Middle frontal gyrus (tissue), 1 donor: ENCODE measurements at regions not wholly inside any gene's neighbourhood (a gene's known extent, or its start where the extent isn't known, plus 50 kb on each side); places are given as distances from the start of the nearest gene placed in this dataset.

ENCODE experiments used
- DNase-seq: peaks from one replicate; pipeline ENCODE4 v3.0.0-alpha.2; 2015; ENCODE audit warnings: low spot score; ENCODE audit errors: extremely low spot score

DNA sequence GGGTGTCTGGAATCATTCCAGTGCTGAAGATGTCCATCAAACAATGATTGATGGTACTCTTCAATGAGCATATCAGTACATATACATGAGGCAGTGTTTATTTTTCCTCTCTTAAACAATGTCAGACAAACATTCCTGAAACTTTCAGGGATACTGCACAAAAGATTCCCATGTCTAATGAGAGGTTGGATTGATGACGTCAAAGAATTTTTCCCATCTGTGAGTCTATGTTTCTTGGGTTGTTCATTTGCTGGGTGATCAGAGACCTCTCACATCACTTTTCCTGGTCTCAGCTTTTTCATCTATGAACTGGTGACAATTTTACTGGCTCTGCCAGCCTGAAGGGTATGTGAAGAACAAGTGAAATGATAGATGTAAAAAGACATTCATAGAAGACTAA lies 325.5 kb downstream of the EN1 start:
- DNase-seq: no peak

DNA sequence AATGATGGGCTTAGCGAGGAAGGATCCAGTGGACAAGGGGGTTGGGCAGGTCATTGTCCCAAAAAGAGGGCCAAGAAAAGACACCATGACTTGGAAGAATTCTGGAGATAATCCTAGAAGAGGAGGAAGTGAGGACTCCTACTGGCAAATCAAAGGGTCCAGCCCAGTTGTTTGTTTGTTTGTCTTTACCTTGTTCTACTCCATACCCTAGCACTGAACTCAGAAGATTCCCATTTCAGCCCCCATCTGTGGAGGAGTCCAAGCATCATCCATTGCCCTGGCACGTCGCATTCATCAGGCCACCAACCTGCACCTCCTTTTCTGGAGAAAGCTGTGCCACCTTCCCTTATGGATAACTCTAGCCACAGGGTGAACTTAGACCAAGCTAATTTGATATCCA lies 326.2 kb downstream of the EN1 start:
- no peak for DNase-seq

DNA sequence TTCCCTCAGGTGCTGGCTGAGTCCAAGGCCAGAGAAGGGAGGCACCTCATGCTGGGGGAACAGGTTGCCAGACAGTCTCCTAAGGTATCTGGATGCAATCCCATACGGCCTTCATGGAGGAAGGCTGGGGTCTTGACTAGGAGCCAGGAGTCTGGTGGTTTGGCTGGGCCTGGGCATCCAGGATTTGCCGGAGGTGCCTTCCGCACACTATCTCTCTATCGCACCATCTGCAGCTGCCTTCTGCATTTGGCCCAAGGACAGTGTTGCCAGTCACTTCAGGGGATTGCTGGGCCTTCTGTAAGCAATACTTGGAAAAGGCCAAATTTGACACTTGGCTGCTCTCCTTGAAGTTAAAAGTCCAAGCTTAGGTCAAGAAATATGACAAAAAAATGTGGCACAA lies 327.2 kb downstream of the EN1 start:
- DNase-seq: no peak

DNA sequence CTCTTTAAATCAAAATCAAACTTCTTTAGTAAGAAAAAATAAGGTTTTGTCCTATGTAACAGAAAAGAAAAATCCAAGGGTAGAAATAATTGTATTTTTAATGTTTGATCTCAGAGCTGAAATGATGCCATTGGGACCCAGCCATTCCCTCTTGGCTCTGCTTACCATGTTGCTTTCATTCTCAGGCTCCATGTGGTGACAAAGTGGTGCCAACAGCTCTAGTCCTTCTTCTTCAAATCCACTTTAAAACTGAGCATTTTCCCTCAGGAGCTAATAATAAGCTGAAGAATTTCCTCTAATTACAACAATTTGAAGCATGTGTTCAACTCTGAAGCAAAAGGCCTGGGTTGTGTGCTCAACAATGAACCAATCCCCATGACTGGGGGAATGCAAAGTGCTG lies 327.9 kb downstream of the EN1 start:
- DNase-seq: no peak

DNA sequence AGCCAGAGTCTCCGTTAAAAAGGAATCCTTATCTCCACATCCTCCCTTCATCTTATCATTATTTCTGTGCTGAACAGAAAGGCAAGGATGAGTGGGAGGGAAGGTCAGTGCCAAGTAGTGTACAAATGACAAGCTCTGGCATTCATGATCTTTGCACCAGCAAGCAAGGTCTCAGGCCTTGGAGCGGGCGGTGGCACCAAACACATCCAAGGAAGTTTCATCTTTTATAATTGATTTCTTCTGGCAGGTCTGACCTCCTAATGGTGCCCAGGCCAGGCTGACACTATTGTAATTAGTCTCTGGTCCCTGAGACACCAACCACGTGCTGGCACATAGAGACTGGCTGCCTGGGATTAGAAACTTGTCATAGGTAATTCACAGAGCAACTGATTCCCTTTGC lies 336.6 kb downstream of the EN1 start:
- DNase-seq: no peak

DNA sequence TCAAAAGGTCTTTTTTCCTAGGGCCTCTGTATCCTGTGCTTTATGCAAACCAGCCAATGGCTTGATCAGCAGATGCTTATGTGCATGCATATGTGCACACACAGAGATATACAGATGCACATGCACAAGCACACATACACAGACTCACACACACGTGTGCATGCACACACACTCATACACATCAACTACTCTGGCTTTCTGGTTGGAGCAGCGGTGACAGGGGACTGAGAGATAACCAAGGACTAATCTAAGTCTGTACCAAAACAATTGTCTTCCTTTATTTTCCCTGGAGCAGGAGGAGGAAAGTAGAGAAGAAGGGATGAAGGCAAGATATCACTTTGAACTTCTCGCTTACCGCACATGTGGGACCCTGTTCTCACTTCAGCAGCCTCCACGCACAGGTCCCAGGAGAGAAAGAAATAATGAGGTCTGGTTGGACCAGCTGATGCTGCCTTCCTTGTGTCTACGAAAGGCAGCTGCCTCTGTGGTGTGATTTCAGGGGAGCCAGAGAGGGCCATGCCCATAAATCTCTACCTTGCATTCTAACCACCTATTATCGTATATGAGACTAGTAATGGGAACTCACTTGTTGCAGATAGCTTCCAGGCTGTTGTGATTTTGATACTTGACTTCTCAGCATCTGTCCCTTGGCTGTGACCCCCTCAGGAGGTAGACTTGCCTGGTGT lies 338.0 kb downstream of the EN1 start:
- DNase-seq: no peak

DNA sequence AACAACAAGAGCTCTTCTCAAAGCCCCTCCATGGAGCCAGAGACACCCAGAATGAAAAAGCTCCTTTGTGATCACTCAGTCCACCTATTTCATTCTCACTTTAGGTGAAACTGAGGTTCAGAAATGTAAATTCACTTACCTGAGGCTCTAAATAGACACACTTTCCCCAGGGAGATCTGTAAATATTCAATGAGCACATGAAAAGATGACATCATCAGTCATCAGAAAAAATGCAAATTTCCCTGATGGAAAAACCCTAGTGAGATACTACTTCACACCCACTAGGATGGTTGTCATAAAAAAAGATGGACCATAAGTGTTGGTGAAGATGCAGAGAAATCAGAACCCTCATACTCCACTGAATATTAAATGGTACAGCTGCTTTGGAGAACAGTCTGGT lies 339.2 kb downstream of the EN1 start:
- no peak for DNase-seq

DNA sequence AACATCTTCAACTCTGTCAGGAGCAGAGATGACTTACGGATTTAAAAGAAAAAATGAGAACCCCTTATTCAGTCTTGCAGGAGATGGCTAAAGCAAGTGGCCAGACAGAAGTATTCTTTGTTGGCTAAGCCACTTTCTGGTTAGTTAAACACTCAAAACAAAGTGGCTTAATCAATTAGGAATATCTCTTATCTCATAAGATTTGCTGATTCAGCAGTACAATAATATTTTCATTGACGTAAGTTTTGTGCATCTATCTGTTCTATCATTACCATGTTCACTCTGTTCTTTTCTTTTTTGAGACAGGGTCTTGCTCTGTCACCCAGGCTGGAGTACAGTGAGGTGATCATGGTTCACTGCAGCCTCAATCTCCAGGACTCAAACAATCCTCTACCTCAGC lies 342.0 kb downstream of the EN1 start:
- DNase-seq: no peak

DNA sequence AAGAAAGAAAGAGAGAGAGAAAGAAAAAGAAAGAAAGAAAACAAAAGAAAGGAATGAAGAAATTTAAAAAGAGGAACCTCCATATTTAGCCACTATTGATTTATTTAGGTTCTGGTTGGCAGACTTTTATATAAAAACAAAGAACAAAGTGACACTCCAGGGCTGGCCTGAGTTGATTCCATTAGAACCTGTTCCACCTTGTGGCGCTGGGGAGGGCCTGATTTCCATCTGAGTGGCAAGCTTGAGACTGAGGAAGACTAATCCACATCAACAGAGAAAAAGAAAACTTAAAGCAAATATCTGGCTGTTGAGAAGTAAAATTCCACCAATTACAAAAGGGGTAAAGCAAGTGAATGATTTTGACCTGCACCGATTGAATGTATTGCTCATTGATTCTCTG lies 345.3 kb downstream of the EN1 start:
- DNase-seq: no peak

DNA sequence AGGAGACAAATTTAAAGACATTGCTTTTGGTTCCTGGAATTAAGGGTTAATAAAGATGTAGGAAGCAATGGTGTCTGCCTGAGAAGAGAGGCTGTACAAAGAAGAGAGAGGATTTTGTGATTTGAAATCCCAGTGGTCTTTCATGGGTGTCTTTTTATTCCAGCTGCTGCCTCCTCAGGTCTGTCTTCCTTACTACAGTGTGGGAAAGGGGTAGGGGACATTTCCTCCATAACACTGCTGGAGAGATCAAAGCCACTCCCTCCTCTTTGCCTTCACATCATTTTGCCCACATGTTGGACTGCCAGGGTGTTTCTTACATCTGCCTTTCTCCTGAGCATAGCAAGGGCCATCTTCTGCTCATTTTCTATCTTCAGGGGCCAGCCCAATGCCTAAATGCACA lies 348.5 kb downstream of the EN1 start:
- DNase-seq: no peak

DNA sequence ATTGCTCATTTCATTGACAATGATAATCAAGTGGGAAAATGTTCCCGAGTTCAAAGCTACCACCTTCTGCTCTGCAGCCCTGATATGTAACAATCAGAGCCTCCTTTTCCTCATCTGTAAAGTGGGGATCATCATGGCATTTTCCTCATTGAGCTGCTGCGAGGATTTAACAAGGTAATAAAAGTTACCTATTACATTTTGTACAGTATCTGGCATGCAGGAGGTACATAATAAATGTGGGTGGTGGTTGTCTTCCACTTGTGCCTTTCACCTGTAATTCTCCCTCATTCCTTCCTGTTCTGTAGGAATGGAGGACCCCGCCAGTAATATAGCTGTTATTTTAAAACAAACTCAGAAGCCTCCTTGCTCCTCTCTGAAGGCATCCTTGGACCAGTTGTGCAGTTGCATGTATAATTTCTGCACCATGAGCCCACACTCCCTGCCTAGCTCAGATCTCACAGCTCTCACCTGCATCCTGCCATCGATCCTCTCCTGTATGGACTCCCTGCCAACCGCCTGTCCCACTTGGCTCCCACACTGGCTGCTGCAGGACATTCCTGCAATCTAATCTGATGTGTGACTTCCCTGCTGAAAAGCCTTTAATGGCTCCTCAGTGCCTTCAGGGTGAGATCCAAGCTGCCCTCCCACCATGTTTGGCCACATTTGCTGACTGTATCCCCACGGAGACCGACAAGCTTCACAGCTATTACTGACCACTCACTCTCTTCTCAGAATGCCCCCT lies 350.4 kb downstream of the EN1 start:
- no peak for DNase-seq

DNA sequence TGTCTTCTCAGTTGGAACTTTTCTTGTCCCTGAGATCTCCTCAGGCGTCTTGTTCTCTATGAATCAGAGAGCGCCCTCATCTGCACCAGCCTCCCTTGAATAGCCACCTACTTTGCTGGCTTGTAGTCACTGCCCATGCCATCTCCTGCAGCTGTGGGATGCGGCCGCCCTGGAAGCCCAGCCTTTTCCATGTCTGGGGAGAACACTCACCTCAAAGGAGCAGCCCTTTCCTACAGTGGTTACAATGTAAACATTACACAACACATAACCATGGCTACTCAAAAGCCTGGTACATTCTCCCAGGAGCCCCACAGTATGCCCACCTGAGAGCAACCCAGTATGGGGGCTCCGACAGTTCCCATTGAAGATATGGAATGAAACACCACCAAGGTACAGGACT lies 351.0 kb downstream of the EN1 start:
- DNase-seq: no peak

DNA sequence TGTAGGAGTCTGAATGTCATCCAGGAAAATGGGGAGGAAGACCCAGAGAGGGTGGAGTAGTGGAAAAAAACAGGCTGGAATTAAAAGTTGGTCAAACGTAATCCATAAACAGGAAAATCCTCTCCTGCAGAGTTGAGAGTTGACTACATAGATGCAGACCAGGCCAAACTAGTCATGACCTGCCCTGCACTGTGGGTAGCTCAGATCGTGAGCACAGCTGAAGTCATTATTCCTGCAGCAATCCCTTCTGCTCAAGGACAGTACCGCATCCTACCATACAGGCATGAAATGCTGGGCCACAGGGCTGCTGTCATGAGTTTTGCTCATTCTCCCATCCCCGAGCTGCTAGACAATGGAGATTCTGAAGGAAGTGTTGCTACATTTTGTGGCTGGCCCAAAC lies 352.2 kb downstream of the EN1 start:
- DNase-seq: no peak

DNA sequence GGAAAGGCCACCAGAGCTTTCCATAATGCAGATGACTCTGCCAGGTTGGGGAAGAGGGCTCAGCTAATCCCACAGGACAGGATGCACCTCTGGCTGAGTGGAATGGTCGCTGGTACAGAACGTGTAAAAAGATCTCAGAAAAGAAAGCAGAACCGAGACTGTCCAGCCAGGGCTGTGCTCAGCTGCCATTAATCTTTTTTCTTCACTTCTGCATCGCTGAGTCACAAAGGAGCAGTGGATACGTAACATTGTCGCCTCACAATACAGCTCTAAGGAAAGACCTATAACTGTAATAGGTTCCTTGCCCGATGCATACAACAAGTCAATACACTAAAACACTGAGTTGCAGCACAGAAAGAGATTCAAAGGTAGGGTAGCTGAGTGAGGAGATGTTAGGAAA lies 354.2 kb downstream of the EN1 start:
- DNase-seq: no peak

DNA sequence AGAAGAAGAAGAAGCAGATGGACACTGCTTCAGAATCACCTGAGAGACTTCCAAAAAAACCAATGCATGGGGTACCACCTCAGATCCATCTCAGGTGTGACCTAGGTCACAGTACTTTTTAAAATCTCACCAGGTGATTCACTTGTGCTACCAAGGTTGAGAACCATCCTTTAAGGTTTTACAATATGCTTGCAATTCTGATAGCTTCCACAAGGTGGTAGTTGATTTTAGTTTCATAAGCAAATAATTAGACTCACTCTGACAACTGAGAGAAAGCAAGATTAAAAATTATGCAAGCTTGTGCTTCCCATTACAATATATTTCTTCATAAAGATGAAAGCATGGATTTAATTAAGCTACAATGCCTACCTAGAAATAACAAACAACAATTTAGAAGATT lies 355.1 kb downstream of the EN1 start:
- DNase-seq: no peak

DNA sequence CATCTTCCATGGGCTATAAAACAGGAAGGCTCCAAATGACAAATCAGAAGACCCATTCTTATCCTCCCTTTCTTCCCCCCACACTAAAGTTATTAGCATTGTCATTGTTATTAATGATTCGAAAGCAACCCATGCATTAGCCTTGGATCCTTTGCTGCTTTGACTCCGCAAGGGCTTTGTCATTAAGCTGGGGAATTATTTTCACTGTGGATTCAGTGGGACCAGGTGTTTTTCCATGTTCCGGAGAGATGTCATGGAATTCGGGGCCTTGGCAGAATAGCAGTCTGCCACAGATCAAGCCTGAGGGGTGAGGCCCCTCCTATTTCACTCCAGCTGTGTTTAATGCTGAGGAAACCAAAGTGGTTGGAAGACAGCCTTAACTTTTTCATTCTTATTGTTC lies 357.1 kb downstream of the EN1 start:
- no peak for DNase-seq

DNA sequence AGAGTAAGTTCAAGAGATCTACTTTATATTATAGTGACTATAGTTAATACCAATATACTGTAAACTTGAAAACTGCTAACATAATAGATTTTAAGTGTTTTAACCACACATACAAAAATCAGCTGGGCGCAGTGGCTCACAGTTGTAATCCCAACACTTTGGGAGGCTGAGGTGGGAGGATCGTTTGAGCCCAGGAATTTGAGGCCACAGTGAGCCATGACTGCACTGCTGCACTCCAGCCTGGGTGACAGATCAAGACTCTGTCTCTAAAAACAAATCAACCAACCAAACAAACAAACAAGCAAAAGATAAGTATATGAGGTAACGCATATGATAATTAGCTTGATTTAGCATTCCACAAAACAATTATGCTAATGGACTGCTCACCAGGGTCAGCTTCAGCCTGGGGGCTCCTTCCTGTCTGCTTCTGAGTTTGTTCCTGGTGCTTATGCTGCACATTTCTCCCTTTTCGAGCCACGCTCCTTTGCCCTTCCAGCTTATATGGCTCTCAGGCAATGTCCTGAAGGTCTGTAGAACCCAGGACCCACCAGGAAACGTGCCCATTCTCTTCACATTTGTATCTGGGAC lies 357.6 kb downstream of the EN1 start:
- no peak for DNase-seq

DNA sequence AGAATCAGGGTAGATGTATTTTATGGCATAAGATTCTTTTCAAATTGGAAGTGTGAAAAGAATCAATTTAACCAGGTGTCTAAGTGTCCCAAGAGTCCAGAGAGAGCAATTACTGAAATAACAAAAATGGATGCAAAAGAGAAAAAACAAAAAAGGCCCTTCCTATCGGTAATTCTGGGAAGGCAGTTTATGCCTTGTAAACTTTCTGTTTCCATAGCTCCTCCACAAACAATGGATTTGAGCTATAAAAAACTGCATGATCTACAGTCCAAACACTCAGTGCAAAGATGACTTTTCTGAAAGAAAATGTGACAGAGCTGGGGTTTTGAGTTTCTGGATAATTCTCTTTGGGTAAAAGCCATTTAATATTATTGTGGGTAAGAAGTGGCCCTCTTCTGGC lies 366.1 kb downstream of the EN1 start:
- DNase-seq: no peak

DNA sequence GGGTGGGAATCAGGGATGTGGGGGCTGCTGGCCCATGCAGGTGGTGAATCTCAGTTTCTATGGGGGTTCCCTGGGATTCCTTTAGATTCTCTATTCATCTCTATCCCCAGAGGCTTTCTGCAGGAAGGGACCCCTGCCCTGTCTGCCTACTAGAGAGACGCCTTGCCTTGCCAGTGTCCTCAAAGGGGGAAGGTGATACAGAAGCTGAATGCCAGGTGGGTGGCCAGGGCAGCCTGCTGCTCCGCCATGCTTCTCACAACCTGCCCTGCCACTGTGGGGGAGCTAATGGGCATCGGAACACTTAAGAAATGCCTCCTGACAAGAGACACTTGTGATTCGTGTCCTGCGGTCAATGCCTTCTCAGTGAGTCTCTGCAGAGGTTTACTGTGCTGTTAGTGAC lies 368.4 kb downstream of the EN1 start:
- no peak for DNase-seq

DNA sequence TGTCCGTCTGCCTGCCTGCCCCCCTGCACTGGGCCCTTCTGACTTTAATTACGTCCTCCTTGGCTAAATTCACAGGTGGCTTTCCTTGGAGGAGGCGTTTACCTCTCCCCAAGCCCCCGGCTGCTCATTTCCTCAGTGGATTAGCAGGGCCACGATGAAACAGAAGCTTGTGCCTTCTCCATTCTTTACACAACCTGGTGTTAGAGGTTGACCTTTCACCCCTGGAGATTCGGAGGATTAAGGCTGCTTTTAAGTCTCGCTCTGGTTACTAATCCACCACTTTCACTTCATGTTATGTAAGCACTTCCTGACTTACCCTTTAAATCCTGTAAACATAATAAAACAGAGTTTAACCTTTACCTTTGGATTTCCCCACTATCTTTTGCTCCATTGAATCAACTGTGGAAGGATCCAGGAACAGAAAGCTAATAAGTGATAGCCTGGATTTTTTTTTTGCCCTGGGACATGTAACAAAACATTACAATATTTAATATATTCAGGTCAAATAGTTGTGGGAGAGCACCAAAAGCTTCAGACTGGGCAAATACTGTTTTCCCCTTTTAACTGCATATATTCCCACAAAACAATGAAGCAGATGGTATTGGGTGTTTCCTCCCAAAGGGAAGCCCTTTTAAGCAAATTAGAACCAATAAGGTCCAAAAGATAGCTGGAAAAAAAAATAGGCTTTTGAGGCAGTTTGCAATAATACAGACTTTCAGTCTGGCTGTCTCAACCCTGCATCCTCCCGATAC lies 370.2 kb downstream of the EN1 start:
- DNase-seq: no peak

DNA sequence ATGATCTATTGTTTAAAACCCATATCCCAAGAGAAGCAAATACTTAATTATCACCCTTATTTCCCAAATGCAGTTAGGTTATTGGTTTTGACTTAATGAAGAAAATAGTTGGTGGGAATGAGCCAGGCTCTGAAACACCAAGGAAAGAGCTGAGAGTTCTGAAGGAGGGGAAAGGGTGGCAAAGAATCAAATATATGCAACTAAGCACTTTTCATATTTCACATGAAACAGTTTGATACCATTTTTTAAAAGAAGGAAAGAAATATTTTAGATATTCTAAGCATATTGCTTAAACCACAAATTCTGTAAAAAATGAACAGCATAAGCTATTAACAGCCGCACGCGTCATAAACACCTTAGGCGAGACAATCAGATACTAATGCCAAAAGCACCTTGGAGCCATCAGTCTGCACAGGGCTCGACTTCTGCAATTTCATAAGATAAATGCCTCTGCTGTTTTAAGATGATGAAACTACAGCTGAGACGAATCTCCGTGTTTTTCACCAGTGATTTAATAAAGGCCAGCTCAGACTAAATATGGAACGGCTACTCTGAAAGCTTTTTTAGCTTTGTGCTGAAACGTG lies 371.7 kb downstream of the EN1 start:
- DNase-seq: no peak

DNA sequence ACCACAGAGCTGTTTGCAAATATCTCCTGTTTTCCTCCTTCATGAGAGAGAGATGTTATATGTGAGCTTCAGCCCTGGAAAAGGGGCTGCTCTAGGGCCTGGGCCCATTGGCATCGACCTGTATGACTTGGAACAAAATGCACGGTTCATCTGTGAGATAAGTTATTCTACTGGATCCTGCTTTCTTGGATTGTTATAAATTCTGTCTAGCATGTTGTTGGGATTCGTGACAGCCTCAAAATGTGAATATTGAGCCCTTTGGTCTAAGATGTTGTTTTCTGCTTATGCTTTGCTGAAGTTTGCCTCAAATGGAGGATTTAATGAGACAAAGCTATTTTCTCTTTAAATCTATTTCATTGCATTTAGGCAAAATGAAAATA lies 372.9 kb downstream of the EN1 start:
- DNase-seq: no peak
